Stimulated activated CD4-positive, alpha-beta T cell treated with anti-CD3 and anti-CD28 coated beads, Interleukin-12 subunit alpha, Interleukin-12 subunit beta, amount 100 ng/mL, for 24 hours (primary cell): ENCODE measurements at regions not wholly inside any gene's neighbourhood (a gene's known extent, or its start where the extent isn't known, plus 50 kb on each side); places are given as distances from the start of the nearest gene placed in this dataset.

Experiments
- DNase-seq, 2 experiments: peaks; one replicate each; pipeline ENCODE4 v3.0.0-alpha.2; 2020; ENCODE audit warnings: low read depth in 2 of 2

DNA sequence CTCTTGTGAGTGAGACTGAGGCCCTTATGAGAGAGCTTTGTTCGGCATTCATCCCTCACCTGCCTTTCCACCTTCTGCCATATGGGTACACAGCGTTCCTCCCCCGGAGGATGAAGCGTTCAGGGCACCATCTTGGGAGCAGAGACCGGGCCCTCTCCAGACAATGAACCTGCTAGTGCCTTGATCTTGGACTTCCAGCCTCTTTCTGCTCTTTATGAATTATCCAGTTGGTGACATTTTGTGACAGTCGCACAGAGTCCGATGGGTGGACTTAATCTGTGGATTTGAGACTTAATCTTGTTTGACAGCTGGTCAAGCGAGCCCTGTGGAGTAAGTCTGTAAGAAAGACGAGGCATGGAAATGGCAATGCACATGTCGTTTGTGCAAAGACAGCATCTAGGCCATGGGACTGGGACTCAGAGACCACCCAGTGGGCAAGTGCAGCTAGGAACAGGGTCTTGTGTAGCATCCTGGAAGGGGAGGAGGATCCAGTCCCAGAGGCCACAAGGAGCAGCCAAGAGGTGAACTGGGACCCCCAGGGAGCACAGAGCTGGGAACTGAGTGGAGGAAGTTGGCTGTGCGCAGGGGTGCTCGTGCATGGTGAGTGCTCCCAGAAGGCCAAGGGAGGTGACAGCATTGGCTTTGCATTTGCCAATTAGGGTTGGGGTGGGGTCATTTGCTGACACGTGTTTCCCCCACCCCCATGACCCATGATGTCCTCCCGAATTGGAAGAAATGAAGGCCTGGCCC, 69.5 kb upstream of the HDAC4 start:
- DNase-seq: no peak

GRCh38 chr2:239469106-239469960, 68.5 kb upstream of the HDAC4 start:
- DNase-seq: no peak

- no peak for DNase-seq
These were observed 67.8 kb upstream of the HDAC4 start for GRCh38 chr2:239468491-239469105.

DNA sequence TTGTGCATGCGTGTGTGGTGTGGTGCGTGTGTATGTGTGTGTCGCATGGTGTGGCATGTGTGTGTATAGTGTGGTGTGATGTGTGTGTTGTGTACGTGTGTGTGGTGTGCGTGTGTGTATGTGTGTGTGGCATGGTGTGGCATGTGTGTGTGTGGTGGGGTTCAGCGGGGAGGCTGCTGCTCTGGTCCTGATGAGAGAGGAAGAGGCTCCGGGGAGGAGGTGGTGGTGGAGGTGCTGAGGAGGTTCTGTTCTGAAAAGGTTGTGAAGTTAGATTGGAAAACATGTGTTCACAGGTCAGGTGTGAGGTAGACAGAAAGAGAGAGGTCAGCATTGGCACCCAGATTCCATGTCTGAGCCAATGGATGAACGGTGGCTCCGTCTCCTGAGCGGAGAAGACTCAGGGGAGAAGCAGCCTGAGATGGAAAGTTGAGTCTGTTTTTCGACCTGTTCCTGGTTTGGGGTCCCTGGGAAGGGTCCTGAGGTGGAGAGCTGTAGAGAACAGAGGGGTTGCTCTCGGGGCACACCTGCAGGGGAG, 67.2 kb upstream of the HDAC4 start:
- no peak for DNase-seq

DNA sequence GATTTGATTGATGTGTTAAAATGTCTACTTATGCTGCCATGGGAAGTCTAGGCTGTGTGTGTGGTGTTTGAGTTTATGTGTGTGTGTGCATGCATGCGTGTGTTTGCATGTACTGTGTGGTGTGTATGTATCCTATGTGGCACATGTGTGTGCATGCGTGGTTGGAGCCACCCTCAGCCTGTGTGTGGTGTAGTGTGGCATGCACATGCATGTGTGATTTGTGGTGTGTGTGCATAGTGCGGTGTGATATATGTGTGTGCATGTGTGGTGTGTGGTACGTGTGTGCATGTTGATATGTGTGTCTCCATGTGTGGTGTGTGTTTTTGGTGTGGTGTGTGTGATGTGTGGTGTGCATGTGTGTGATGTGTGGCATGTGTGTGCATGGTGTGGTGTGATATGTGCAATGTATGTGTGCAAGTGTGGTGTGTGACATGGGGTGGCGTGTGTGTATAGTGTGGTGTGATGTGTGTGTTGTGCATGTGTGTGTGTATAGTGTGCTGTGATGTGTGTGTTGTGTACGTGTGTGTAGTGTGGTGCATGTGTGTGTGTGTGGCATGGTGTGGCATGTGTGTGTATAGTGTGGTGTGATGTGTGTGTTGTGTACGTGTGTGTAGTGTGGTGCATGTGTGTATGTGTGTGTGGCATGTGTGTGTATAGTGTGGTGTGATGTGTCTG, 66.6 kb upstream of the HDAC4 start:
- DNase-seq: no peak

DNA sequence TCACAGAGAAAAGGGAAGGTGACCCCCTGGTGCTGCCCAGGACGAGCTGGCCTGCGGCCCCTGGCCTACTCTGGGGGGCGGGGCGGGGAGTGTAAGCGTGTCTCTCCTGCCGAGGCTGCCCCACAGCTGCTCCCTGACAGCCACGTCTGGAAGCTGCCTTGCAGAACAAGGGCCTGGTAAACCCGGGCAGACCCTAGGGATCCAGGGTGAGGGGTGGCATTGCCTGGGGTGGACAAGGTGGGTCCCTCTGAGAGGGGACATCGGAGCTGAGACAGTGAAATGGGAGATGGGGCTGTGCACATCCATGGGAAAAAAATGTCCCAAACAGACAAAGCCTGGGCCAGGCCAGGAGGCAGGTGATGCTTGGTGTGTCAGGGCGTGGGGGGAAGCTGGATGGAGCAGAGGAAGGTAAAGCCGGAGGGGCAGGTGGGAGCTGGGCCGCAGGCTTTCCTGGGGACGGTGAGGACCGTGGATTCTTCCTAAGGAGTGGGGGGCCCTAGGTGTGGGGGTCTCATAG, 66.0 kb upstream of the HDAC4 start:
- DNase-seq: no peak

GRCh38 chr2:239466061-239466754, 65.4 kb upstream of the HDAC4 start:
- no peak for DNase-seq

DNA sequence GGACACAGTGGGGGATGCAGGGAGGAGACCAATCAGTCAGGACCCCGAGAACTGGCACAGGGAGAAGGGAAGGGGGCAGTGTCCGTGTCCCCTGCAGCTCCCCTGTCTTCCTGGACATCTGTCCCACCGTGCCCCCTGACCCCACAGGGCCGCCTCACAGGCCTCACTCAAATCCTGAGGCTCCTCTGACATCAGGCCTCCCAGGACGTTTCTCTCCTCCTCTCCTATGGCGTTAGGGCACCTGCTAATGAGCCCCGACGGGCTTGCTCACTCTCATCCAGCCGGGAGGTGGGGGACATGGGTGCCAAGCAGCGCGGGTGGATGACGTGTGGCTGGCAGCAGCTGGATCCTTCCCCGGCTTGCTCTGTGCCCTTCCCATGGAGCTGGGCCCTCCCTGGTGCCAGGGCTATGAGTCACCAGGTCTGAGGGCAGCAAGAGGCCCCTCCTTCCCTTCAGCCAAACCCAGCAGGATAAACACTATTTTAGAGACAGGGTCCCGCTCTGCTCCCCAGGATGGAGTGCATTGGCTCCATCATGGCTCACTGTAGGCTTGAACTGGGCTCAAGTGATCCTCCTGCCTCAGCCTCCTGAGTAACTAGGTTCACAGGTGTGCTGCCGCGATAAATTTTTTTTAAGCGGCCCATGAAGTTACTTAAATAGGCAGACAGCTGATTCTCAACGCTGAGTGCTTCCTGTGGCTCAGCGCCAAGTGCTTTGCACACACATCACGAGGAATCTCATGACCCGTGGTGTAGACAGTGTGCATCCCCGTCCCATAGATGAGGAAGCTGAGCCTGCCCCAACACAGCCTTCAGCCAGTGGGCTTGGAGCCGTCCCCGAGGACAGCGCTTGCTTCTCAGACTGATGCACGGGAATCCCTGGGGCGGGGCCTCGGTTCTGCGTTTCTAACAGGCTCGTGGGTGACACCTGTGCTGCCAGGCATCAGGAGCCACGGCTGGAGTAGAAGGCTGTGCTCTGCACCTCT, 64.5 kb upstream of the HDAC4 start:
- DNase-seq: no peak

- DNase-seq: no peak
These were observed 63.6 kb upstream of the HDAC4 start for GRCh38 chr2:239464166-239465016.

DNA sequence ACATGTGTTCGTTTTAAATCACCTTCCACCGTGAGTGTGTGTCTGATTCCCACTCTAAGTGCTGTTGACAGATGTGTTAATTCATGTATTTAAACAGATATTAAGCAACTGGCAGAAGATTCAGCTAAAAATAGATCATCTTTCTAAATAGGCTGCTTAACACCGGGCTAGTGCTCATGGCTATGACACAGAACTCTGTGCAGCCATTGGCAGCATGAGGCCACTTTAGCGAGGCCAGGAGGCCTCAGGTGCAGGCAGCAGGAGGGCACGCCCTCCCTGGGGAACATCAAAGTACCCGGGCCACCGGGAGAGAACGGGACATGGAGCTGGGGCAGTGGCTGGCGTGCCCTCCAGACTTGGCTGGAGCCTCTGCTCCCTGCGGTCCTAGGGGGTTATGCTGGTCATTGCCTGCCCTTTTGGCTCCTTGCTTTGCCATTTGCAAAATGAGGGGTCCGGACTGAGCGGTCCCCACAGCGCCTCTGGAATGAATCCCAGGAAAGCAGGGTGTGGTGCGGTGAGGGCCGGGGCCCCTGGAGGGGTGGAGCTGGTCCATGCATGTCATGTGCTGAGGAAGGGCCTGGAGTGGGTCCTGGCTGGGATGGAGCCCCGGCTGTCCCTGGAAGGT, 62.8 kb upstream of the HDAC4 start:
- no peak for DNase-seq

GRCh38 chr2:239462671-239463506, 62.1 kb upstream of the HDAC4 start:
- no peak for DNase-seq

GRCh38 chr2:239462191-239462515, 61.3 kb upstream of the HDAC4 start:
- no peak for DNase-seq

DNA sequence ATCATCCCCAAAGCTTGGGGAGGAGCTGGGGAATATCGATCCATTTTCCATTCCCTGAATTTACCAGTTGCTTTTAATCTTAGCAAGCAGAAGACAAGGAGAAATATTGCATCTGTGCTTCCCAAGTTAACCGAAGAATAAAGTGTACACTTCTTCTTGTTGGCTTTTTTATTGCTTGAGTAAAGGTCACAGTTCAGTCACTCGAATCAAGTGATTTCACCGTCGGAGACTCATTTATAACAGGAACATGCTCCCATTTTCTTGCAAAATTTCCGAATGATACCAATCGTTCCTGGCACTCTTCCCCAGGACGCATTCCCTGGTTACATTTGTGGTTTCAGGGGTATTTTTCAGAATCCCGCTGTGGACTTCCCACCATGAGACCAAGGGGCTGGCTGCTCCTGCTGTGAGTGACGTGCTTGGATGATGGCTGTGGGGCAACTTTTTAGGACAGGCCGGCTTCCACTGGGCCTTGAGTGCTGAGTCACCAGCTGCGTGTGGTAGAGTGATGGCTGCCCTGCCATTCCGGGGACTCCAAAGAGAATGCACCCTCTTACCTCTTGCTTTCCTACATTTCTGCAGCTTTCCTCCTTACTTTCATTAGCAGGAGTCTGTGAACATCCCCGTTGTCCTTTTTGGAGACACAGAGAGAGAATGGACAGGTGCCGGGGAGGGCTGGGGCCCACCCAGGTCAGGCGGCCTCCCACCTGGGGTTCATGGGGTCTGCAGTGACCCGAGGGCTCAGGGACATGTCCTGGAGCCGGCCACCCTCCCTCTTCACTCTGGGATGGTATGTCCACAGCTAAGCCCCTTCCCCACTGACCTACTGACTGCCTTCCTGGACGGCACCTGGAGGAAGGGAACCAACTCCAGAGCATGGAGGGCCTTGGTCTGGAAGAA, 60.7 kb upstream of the HDAC4 start:
- no peak for DNase-seq

GRCh38 chr2:239460780-239461179, 60.0 kb upstream of the HDAC4 start:
- DNase-seq: no peak

- no peak for DNase-seq
These were observed 58.8 kb upstream of the HDAC4 start for GRCh38 chr2:239459606-239460005.

- no peak for DNase-seq
These were observed 58.2 kb upstream of the HDAC4 start for GRCh38 chr2:239459056-239459455.
